ENCODE measurements at regions not wholly inside any gene's neighbourhood (a gene's known extent, or its start where the extent isn't known, plus 50 kb on each side); places are given as distances from the start of the nearest gene placed in this dataset.

- no peak for TF ChIP-seq CTCF (IDR thresholded peaks at IDR 0.05)
- TF ChIP-seq POLR2A (IDR thresholded peaks at IDR 0.05) = no peak
- TF ChIP-seq POLR2AphosphoS5 (IDR thresholded peaks at IDR 0.05) = no peak
Observed at GRCh38 chr15:87760547-87761314, 495.8 kb downstream of the NTRK3 start.

Measured in breast epithelium (tissue), 3 donors.